Gastroesophageal sphincter (tissue), 3 donors: ENCODE measurements at regions not wholly inside any gene's neighbourhood (a gene's known extent, or its start where the extent isn't known, plus 50 kb on each side); places are given as distances from the start of the nearest gene placed in this dataset.

Source experiments
- CTCF ChIP-seq, 4 experiments: fragments of 200-600 bp in 2 of 4; fragments of 450-650 bp in 2 of 4; sonication (generic) in 1 of 4; IDR thresholded peaks; one replicate each; pipeline ENCODE4 v1.5.1; 2017 to 2019; ENCODE audit warnings: antibody characterized with exemption in 4 of 4, mild to moderate bottlenecking in 2 of 4, moderate library complexity in 2 of 4
- EP300 ChIP-seq: sonication (generic); formaldehyde crosslinking; IDR thresholded peaks from one replicate; pipeline ENCODE4 v1.6.1; 2017; ENCODE audit warnings: antibody characterized with exemption, mild to moderate bottlenecking
- POLR2A ChIP-seq, 2 donors: fragments of 450-650 bp; IDR thresholded peaks; one replicate each; pipeline ENCODE4 v1.6.1; 2017; ENCODE audit warnings: antibody characterized with exemption in 2 of 2, mild to moderate bottlenecking in 2 of 2, moderate library complexity in 1 of 2

GRCh38 chr13:73404581-73404980 is 345.8 kb downstream of the KLF5 start:
- TF ChIP-seq CTCF (IDR thresholded peaks at IDR 0.05) (no peak), POLR2A (IDR thresholded peaks at IDR 0.05) (no peak), EP300 (no peak)
